ENCODE measurements at regions not wholly inside any gene's neighbourhood (a gene's known extent, or its start where the extent isn't known, plus 50 kb on each side); places are given as distances from the start of the nearest gene placed in this dataset.
"Not testable (repeated sequence)": the region's sequence is repeated elsewhere in the genome, so short reads cannot be mapped to it uniquely, and the experiment has no call there.

DNA sequence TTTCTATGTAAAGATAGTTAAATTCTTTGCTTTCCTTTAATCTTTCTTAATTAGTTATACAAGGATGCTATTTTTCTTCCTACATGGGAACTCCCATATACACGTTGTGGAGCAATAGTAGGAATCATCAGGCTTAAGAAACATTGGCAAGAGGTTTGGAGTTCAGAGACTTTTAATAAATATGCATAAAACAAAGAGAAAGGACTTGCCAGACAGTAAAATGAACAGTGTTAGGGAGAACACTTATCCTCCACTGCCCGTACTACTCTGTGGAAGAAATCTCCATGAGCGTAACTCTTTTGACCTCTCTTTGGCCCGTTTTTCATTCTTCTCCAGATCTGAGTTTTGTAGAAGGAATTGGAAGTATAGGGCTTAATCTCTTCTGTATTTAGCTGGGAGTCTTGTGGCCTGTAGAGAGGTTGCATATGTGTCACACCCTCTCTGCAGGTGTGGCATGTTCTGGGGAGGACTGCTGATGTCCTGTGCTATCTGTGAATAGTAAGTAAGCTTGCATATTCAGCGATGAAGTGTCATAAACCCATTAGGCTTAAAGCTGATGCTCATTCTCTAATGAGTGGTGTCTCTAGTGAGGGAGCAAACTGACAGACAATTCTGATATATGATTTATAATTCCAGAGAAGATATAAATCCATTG, 455.4 kb upstream of the FAR2 start:
- DNase-seq = no peak

DNA sequence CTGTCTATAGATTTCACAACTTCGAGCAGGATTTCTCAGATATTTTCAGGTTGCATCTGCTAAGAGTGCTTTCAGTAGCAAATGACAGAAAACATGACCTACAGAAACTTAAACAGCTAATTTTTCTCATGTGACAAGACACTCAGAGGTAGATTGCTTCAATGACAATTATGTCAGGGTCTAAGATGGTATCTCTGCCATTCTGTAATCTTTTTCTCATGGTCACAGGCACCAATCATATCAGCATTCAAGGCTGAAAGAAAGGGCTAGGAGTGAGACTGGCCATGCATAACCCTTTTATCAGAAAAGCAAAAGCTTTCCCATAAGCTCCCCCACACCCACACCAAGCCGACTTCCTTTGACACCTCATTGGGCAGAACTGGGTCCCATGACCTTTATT, 450.5 kb upstream of the FAR2 start:
- no peak for DNase-seq

DNA sequence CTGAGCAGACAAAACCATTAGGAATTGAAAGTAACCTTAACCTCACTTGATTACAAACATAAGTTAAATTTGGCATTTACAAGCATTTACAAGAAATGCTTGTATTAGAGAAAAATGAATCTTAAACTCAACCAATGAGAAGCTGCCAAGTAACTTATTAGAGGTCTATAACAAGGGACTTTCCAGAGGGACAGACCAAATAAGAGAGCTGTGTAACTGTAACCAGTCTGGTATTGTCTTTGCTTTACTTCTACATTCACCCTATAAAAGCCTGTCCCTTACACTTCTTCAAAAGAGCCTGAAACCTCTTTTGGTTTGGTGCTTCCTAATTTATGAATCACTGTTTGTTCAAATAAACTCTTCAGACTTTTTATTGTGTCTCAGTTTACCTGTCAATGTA, 450.0 kb upstream of the FAR2 start:
- DNase-seq = no peak

DNA sequence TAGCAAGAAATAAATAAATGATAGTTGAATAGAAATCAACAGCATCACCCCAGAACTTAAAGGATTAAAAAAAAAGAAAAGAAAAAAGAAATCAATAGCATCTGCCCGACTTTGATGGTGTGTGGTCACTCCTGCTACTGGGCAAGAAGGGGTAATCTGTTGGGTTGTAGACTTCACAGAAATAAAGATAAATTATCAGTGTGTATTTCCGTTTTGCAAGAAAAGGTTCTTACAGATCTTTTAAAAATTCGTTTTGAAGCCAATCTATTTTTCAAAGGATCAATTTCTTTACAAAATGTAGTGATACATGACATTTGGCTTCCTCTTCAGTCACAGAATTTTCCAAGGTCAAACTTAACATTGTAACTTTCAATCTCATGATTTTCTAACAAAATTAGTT, 448.9 kb upstream of the FAR2 start:
- no peak for DNase-seq

DNA sequence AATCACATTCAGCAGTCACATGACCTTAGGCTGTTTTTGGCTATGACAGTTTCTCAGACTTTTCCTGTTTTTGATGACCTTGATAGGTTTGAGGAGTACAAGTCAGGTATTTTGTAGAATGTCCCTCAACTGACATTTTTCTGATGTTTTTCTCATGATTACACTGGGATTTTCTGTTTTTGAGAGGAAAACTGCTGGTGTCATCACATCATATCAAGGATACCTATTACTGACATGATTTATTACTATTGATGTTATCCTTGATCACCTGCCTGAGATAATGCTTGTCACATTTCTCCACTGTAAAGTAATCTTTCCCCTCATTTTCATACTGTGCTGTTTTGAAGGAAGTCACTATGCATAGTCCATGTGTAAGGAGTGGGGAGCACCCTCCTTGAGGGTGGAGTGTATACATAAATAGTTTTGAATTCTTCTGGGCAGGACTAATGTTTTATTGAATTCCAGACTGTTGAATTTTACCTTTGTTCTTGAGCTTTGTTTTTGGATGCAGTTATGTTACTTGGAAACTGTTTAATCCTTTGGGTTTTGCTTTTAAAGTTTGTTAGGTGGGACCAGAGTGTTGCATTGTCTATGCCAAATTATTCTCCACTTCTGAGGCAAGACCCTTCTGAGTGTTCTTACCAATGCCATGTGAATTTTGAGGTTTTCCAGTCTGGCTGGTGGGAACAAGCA, 444.5 kb upstream of the FAR2 start:
- no peak for DNase-seq

DNA sequence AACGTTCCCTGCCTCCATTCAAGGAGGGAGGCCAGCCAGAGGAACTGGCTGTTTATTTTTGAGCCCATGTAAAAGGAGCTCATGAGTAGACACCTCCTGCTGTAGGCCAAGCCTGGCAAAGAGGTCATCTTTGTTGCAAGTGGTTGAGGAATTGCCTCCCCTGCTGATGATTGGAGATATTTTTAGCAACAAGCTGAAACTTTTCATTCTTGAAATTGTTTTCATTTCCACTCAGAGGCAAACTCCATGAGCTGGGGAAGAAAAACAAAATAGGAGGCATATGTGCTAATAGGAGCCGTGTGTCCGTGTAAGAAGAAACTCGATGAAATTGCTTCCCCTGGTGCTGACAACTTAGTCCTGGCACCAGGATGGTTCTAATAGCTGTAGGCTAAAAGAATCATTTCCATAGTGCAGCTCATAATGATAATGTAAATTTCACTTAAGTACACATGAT, 440.1 kb upstream of the FAR2 start:
- DNase-seq = no peak

DNA sequence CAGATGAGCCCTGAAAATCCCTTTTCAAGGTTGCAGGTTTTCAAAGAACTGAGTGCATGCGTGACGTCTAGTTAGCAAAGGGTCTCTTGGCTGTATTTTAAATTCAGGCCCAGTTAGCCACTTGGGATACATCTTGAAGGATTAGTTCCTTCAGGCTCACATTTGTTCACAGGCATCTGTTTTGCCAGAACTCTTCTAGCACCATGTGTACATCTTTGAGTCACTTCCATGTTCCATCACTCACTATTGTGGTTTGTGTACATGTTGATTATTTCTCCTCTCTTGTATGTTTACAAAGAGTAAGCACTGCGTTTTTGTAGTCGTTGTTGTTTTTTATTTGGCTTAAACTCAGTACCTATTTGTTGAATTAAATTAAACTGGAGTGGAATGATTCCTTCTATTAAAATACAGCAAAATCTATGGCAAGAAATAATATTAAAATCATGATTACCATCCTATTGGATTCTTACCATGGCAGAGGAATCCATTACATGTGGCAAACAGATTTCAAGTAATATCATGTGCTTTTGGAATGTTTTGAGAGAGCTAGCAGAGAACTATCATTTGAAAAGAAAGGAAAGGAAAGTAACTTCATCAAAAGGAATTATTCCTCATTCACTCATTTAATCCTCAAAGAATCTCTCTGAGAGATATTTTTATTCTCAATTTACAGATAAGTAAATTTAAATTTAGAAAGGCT, 438.9 kb upstream of the FAR2 start:
- no peak for DNase-seq

DNA sequence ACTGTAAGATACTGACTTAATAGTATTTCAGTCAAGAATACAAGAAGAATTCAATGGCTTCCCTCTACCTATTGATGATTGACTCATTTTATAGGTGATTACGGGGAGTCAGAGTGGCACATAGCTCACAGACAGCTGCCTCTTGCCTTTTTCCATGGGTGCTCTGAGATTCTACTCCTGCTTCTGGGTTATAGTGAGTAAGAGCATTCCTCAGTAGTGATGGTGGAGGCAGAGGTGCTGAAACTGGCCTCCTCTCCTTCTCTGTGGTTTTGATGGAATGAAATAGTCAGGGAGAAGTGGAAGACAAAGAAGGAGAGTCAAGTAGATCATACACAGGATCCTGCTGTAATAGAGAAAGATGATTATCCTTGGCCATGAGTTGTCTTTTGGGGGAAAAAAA, 438.2 kb upstream of the FAR2 start:
- DNase-seq = no peak

DNA sequence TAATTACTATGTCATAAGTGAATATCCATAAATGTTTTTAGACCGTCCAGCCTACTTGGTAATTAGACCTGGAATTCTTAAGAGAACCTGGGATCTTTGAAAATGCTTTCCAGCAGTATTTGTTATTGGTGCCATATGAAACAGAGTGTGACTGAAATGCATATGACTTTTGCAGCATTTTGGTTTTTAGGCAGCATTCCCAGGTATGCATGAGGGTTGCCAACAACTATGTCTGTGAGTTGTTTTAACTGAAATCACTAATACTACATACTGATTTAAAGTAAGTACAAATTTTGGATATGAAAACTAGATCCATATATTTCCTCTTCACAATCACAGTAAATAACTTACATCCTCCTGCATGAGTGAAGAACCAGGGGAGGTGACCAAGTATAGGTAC, 437.7 kb upstream of the FAR2 start:
- DNase-seq = no peak

DNA sequence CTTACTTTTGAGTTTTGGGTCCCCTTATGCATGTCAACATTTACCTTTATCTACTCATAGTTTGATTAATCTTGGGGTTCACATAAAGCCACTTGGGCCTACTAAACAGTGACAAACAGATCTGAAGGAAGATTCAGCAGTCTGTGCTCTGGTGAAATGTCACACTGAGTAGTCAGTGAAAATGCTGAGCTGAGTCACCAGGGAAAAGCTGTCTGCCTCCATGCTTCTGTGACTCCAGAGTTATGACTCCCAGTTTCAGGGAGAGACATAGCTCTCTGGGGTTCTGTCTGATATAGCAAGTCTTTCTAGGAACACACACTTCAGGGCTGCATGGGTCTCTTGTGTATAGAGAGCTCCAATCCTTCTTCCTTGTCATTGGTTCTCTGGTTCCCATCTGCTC, 406.3 kb upstream of the FAR2 start:
- no peak for DNase-seq

DNA sequence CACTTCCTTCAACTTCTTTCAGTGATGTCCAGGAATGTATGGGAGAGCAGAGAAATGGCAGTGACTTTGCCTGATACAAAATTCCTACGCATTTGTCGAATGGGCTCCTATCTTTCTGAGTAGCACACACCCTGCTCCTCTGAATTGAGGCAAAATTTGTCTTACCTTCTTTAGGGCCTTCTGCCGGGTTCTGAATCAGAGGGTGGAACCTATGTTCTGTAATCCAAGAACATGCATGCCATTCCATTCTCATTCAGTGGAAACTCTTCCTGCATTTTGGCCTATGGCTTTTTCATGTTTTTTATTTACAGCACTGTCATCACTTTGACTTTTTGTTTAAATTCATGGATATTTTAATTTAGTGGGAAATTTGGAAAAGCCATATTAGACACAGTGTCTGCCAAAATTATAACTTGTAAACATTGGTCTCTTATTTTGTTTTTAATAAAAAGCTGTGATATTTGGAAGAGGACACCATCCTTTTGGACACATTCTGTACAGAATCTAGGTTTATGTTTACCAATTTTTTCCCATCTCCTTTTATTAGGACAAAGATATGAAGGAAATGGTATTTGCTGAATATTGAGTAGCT, 402.2 kb upstream of the FAR2 start:
- no peak for DNase-seq

DNA sequence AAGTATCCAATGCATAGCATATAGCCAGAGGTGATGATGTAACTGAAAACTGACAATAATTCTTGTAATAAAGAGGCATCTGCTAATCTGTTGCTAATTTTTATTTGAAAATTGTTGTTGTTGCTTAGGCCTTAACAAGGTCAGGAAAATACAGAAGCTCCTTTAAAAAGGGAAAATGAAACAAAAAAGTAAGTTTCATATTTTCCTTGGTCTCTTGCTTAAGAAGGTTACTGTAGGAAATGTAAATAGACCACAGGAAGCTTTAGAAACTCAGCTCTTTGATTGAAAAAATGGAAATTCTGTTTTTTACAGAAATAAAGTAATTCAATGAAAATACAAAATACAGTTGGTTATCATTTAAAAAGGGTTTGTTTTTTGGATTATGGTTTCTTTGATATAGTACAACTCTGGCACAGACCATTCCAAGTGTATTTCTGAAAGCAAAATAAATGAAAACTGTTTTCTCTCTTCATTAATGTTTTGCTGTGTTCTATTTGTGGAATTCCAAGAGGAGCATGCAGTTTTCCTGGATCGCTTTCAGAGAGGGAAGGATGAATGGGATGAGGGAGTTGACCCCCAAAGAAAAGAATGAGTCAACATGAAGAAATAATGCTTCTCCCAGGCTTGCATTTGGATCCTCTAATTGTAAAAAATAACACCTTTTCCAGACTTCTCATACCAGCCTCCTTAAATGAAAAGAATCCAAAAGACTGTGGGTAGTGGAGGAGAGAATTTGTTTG, 398.0 kb upstream of the FAR2 start:
- DNase-seq = no peak

DNA sequence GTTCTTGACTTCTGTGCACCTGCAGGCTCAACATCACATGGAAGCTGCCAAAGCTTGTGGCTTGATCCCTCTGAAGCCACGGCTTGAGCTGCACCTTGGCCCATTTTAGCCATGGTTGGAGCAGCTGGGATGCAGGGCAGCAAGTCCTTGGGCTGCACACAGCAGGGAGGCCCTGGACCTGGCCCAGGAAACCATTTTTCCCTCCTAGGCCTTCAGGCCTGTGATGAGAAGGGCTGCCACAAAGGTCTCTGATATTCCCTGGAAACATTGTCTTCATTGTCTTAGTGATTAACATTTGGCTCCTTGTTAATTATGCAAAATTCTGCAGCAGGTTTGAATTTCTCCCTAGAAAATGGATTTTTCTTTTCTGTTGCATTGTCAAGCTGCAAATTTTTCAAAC, 394.1 kb upstream of the FAR2 start:
- no peak for DNase-seq

DNA sequence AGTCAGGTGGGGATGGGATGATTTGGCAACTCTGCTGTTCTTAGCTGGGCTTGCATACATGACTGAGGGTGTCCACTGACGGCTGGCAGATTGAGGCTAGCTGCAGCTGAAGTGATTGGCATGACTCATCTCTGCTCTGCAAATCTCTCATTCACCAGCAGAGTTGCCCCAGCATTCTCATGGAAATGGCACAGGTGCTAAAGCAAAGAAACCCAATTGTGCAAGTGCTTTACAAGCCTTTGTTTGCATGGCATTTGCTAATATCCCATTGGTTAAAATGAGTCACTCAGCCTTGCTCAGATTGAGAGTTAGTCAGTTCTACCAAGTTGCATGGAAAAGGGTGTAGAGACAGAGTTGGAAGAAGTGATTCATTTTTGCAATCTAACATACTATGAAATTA, 389.7 kb upstream of the FAR2 start:
- no peak for DNase-seq

DNA sequence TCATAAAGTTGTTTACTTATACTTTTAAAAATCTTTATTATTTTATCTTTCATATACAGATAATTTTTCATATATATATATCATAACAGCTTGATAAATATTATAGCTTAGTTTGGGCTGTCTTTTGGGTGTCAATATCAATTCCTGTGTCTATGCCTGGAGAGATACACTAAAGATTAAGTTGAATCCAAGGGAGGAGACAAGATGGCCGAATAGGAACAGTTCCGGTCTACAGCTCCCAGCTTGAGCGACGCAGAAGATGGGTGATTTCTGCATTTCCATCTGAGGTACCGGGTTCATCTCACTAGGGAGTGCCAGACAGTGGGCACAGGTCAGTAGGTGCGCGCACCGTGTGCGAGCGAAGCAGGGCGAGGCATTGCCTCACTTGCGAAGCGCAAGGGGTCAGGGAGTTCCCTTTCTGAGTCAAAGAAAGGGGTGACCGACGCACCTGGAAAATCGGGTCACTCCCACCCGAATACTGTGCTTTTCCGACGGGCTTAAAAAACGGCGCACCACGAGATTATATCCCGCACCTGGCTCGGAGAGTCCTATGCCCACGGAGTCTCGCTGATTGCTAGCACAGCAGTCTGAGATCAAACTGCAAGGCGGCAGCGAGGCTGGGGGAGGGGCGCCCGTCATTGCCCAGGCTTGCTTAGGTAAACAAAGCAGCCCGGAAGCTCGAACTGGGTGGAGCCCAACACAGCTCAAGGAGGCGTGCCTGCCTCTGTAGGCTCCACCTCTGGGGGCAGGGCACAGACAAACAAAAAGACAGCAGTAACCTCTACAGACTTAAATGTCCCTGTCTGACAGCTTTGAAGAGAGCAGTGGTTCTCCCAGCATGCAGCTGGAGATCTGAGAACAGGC, 388.8 kb upstream of the FAR2 start:
- not testable (repeated sequence) for DNase-seq

DNA sequence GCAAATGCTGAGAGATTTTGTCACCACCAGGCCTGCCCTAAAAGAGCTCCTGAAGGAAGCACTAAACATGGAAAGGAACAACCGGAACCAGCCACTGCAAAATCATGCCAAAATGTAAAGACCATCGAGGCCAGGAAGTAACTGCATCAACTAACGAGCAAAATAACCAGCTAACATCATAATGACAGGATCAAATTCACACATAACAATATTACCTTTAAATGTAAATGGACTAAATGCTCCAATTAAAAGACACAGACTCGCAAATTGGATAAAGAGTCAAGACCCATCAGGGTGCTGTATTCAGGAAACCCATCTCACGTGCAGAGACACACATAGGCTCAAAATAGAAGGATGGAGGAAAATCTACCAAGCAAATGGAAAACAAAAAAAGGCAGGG, 387.2 kb upstream of the FAR2 start:
- not testable (repeated sequence) for DNase-seq

DNA sequence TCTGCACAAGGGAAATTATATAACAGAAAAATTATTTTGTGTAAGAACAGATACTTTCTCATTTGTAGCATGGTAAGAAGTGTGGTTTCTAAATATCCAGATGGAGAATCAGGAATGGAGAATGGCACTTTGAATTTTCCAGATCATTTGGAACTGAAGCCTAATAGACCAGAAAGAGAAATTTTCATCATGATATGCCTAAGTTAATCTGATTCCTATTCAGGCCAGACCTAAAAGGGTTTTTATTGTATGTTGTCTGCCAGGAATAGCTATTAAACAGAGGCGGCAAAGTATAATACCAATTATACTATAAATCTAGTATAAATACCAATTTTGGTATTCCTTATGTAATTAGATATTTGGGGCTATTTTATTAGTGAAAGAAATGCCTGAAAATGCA, 382.7 kb upstream of the FAR2 start:
- no peak for DNase-seq

DNA sequence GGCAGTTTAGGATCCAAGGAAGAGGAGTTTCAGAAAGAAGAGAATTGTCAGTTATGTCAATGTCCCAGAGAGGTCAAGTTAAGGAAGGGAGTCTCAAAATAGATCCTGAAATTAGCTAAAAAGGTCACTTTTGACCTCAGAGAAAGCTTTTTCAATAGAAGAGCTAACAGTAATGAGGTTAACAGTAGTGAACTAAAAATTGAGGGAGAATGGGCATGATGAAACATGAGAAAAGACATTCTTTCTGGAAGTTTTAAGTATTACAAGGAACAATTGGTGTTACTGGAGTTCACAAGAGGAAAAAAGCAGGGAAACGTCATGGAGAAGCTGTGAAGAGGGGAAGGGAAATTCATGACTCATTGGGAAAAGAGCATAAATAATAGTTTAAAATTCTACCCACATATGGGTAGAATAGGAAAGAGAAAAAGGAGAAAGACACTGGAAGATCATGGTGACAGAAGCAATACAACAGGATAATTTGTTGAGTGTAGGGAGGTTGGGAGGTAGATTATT, 381.2 kb upstream of the FAR2 start:
- DNase-seq = no peak

DNA sequence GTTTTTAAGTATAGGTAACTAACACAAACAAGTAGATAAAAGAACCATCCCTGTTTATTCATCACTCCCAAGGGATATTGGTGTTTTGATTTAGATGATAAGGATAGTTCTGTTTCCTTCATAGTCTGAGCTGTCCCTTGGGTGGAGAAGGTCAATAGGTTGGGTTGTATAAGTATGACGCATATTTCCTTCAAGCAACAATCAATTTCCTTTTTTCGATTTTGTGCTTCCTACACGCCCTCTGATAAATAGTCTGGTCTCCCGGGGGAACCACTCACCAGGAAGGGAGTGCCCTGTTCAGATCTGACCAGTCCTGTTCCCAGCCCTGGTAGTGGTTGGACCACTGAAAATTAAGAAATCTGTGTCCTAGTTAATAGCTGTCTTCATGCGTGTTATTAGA, 378.8 kb upstream of the FAR2 start:
- DNase-seq = no peak

DNA sequence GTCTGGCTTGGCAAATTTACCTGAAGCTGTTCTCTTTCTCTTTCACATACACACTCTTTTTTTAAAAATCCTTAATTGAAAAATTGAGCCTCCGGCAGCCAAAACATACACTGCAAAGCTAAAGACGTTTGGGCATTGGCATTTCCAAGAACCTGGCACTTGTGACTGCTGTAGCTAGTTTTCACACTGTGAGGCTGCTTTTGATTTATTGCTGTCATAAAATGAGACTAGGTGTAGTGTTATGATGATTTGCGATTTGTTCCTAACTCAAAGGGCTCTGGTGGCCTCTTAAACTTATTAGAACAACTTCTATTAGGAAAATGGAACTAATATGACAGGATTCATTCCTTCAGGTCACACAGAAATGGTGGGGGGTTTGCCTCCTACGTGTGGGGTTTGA, 377.1 kb upstream of the FAR2 start:
- DNase-seq = no peak

DNA sequence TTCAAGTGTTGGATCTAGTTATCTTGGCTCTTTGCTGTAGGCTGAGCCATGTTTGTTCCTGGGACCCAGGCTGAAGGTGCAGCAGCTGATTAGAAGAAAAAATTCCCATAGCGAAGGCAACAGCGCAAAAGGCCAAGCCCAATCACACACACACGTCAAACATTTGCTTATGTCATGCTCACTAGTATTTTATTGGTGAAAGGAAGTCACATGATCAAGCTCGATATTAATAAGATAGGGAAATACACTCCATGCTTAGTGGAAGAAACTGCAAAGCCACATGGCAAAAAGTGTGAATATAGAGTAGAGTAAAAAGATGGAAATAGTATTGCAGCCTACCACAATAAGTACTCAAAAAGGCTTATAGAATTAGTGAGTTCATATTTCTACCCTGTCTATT, 373.5 kb upstream of the FAR2 start:
- DNase-seq = no peak

Data from left kidney (tissue), 1 donor.